NOMO-1 treated with dmso at 0.1 percent for 144 hours (cell line): ENCODE measurements at regions not wholly inside any gene's neighbourhood (a gene's known extent, or its start where the extent isn't known, plus 50 kb on each side); places are given as distances from the start of the nearest gene placed in this dataset.

Experiments
- DNase-seq: peaks from one replicate; lab custom pipeline; 2025; ENCODE audit not compliant: unreplicated experiment; lab: John Stamatoyannopoulos, UW

GRCh38 chr6:134469702-134470456 is 152.0 kb upstream of the SGK1 start:
- no peak for DNase-seq

- DNase-seq = no peak
Measured at GRCh38 chr6:134468633-134469032, 150.7 kb upstream of the SGK1 start.

- DNase-seq = no peak
Measured at GRCh38 chr6:134467620-134468019, 149.7 kb upstream of the SGK1 start.

GRCh38 chr6:134466771-134467525 is 149.0 kb upstream of the SGK1 start:
- no peak for DNase-seq

GRCh38 chr6:134464690-134465411 is 146.9 kb upstream of the SGK1 start:
- DNase-seq = no peak

- peak; percentile 19 for DNase-seq
Measured at GRCh38 chr6:134458857-134459657, 141.1 kb upstream of the SGK1 start.

- DNase-seq = peak; percentile 27
Measured at GRCh38 chr6:134457941-134458340, 140.0 kb upstream of the SGK1 start.

GRCh38 chr6:134456226-134456625 is 138.3 kb upstream of the SGK1 start:
- no peak for DNase-seq

GRCh38 chr6:134455319-134455718 is 137.4 kb upstream of the SGK1 start:
- DNase-seq = no peak

- no peak for DNase-seq
Measured at GRCh38 chr6:134454794-134455193, 136.9 kb upstream of the SGK1 start.

GRCh38 chr6:134453792-134454510 is 136.0 kb upstream of the SGK1 start:
- no peak for DNase-seq

GRCh38 chr6:134452906-134453305 is 135.0 kb upstream of the SGK1 start:
- DNase-seq = no peak

- DNase-seq = no peak
Measured at GRCh38 chr6:134451529-134451928, 133.6 kb upstream of the SGK1 start.

GRCh38 chr6:134449781-134450180 is 131.9 kb upstream of the SGK1 start:
- DNase-seq = no peak

GRCh38 chr6:134449004-134449403 is 131.1 kb upstream of the SGK1 start:
- DNase-seq = no peak

GRCh38 chr6:134447883-134448387 is 130.0 kb upstream of the SGK1 start:
- DNase-seq = no peak

- DNase-seq = no peak
Measured at GRCh38 chr6:134447423-134447822, 129.5 kb upstream of the SGK1 start.

- no peak for DNase-seq
Measured at GRCh38 chr6:134446896-134447295, 129.0 kb upstream of the SGK1 start.

- no peak for DNase-seq
Measured at GRCh38 chr6:134446218-134446848, 128.4 kb upstream of the SGK1 start.

- no peak for DNase-seq
Measured at GRCh38 chr6:134443009-134443408, 125.1 kb upstream of the SGK1 start.
